Stimulated activated CD4-positive, alpha-beta T cell treated with anti-CD3 and anti-CD28 coated beads, Interleukin-12 subunit alpha, Interleukin-12 subunit beta, amount 100 ng/mL, for 24 hours (primary cell): ENCODE measurements at regions not wholly inside any gene's neighbourhood (a gene's known extent, or its start where the extent isn't known, plus 50 kb on each side); places are given as distances from the start of the nearest gene placed in this dataset.
"Not testable (repeated sequence)": the region's sequence is repeated elsewhere in the genome, so short reads cannot be mapped to it uniquely, and the experiment has no call there.

Experiments
- DNase-seq, 2 experiments: peaks; one replicate each; pipeline ENCODE4 v3.0.0-alpha.2; 2020; ENCODE audit warnings: low read depth in 2 of 2

- no peak for DNase-seq
Observed at GRCh38 chr4:3879681-3880614, 113.8 kb downstream of the ADRA2C start.

DNA sequence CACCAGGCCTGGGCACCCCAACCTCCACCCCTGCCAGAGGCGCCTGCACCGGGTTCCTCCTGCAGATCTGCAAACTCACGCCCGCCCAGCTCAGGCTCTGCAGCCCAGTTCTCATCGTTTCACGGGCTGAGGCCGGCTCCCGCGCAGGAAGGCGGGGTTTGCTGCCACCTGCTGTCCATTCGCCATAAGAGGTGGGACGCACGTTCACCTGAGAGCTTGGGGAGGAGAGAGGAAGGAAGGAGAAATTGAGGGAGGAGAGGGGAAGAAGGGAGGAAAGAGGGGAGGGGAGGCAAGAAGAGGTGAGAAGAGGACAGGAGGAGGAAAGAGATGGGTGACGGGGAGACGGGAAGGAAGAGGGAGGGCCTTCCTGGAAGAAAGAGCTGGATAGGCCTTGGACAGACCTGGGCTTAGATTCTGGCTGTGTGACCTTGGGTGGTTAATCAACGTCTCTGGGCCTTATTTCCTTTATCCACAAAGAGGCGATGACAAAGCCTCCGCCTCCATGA, 114.5 kb downstream of the ADRA2C start:
- peak; percentile 60 to 72 for DNase-seq

DNA sequence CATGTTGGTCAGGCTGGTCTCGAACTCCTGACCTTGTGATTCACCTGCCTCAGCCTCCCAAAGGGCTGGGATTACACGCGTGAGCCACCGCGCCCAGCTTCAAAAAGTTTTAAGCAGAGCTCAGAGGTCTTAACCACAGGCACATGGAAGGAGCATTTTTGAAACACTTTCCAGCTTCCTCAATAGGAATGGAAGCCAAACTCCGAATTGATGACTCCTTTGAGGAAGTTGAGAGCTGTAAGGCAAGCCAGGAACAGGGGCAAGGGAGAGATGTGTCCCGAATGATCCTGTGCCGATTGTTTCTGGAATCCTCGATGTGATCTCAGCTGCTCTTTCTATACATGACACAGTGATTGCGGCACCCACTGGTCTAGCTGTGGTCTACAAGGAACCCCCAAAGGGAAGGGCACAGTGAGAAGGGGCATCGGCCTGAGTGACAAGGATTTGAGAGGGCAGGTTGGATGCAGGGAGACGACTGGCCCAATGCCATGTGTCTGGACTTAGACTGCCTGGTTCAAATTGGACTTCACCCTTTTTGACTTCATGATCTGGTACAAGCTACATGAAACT, 116.2 kb downstream of the ADRA2C start:
- DNase-seq = not testable (repeated sequence)

DNA sequence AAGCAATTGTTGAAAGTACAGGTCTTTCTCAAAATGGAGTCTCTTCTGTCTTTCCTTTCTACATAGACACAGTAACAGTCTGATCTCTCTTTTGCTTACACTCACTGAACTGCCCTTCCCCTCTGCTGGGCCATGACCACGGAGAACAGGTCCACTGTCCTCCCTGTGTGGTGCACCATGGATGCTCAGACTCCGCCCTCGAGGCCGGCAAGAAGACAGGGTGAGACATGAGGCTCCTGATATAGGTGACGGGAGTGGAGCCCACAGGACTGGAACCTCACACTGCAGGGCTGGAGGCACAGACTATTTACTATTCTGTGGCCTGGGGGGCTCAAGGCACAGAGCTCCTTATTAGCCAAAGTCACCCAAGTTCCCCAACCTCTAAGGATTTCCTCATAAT, 118.1 kb downstream of the ADRA2C start:
- not testable (repeated sequence) for DNase-seq

GRCh38 chr4:3893590-3893989, 127.4 kb downstream of the ADRA2C start:
- not testable (repeated sequence) for DNase-seq

GRCh38 chr4:3894086-3894959, 128.1 kb downstream of the ADRA2C start:
- DNase-seq = not testable (repeated sequence)

- DNase-seq = no peak
Observed at GRCh38 chr4:3896441-3896840, 130.3 kb downstream of the ADRA2C start.

DNA sequence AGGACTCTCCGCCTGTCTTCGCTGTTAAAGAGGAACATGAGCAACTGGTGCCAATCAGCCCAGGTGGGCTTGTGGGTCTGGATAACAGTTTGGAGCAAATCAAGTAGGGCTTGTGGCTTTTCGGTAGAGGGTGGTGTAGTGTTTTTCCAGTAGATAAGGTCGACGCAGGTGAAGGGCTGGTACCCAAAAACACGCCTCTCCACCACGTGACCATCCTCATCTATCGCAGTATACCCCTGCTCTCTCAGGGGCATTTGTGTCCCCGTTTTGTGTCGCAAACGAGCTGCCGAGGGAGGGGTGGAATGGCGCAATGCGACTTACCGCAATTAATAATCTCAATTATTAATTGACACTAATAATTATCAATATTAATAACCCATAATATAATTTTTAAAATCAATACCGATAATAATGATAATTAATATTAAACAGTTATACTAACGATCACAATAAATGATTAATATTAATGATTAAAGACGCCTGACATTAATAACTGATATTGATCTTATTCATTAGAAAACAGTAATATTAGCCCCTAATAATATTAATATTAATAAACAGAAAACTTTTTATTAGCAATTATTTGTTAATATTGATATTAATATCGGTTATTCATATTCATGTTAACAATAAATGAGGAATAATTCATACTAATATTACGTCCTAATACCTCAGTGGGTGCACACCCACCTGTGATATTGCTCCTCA, 130.8 kb downstream of the ADRA2C start:
- not testable (repeated sequence) for DNase-seq

GRCh38 chr4:3898098-3898497, 131.9 kb downstream of the ADRA2C start:
- DNase-seq = no peak

DNA sequence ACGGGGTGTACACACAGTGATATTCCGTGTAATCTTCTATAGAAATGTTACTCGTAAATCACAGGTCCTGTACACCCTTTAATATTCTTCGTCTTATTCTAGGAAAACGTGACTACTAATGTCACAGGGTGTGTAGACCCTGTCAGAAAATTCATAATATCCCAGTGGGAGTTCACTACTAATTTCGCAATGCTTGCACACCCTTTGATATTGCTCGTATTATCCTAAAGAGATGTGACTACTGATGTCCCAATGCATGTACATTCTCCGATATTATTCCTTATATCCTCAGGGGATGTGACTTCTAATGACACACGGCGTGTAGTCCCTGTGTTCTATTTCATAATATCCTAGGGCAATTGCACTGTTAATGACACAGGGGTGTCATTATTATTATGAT, 132.7 kb downstream of the ADRA2C start:
- DNase-seq = not testable (repeated sequence)

- not testable (repeated sequence) for DNase-seq
Observed at GRCh38 chr4:3904264-3904955, 138.2 kb downstream of the ADRA2C start.

GRCh38 chr4:3909616-3910015, 143.4 kb downstream of the ADRA2C start:
- not testable (repeated sequence) for DNase-seq

DNA sequence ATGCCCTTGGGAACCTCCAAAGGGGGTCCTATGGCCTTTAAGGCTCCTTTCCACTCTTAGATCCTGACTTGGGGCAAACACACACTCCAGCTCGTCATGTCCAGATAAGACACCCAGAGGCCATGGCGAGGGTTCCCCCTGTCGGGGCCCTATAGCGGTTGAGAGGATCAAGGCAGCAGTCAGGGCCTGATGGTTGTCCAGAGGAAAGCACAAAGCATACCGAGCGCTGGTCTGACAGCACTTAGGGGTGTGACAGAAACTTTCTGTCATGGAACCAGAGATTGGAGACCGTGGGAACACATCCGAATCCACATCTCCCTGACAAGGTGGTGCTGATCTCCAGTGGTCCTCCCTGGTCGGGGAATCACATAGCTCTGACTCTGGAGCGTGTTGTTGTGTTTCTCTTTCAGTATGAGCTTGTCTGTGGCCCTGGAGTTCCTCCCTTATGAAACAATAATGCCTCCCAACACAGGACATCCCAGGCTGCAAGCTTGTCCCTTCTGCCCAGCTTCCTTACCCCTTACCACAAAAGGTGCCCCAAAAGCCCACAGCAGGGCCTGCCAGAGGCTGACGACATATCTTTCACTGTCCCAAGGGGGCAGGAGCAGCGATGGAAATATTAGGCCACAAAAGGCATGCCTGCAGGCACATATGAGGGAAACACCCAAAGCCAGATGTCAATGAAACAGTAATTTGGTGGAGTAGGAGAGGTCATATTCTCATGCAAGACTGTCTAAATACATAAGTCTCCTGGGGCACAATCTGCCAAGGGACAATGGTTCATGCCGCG, 144.2 kb downstream of the ADRA2C start:
- not testable (repeated sequence) for DNase-seq

DNA sequence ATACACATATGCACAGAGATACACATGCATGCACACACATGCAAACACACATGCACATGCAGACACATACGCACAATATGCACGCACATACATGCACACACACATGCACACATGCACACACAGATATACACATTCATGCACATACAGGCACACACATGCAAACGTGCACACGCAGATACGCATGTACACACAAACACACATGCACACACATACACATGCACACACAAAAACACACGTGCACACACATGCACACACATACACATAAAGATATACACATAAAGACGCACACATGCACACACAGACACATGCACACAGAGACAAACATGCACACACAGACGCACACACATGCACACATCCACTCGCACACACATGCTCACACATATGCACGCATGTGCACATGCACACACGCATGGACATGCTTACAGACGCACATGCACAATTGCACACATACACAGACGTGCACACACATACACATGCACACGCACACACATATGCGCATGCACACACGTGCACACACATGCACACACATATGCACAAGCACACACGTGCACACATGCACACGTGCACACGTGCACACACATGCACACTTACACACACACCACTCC, 145.2 kb downstream of the ADRA2C start:
- DNase-seq = no peak

DNA sequence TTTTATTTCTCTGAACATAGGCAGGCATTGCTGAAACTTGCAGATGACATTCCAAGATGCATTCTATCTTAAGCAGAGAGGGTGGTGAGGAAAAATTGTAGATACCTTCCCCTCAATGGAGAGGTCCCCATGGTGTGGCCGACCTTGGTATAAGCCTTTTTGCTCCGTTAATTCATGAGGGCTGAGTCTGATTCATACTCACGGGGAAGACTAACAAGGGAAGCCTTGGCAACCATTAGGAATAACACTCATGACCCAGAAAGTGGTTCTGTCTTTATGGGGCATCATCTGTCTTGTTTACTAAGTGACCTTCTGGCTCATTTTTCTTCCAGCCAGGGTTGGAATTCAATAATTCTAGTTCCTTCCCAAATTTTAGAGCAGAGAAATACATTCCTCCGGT, 148.3 kb downstream of the ADRA2C start:
- not testable (repeated sequence) for DNase-seq

DNA sequence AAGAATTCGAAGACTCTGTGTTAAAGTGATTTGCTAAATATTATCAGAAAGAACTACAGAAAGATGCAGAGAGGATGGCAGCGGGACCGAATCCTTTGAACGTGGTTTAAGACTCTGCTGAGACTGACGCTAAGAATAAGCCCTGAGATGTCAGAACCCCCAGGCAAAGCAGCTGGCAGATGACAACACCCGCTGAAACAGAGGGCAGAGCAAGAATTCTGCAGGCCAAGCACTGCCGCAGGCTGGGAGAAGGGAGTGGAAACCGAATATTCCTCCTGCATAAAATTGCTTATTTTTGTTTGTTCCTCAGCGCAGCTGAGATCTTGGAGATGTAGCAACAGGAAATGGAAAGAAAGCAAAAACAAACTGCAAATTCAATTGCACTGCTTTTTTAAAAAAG, 153.3 kb downstream of the ADRA2C start:
- not testable (repeated sequence) for DNase-seq

DNA sequence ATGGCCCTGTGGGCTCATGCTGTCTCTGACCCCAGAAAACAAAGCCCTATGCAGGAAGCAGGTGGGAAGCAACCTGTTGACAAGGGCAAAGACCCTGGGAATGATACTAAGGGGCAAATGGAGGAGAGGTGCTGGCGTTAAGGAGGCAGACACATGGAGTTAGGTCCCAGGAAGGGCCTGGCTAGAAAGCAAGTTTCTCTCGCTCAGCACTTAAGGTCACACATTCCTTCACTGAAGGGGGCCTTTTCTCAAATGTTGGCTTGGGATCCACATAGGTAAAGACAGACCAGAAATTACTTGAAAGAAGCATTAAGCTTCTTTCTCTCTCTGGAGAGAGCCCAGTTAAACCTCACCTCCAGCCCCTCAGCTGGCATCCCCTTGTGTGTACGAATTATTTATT, 155.7 kb downstream of the ADRA2C start:
- not testable (repeated sequence) for DNase-seq

DNA sequence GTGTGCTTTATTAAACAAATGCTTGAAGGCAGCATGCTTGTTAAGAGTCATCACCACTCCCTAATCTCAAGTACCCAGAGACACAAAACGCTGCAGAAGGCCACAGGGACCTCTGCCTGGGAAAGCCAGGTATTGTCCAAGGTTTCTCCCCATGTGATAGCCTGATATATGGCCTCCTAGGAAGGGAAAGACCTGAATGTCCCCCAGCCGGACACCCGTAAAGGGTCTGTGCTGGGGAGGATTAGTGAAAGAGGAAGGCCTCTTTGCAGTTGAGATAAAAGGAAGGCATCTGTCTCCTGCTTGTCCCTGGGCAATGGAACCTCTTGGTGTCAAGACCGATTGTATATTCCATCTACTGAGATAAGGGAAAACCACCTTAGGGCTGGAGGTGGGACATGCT, 159.7 kb downstream of the ADRA2C start:
- not testable (repeated sequence) for DNase-seq

- not testable (repeated sequence) for DNase-seq
Observed at GRCh38 chr4:3926271-3926670, 160.1 kb downstream of the ADRA2C start.
